HFF-Myc (cell line): ENCODE measurements at regions not wholly inside any gene's neighbourhood (a gene's known extent, or its start where the extent isn't known, plus 50 kb on each side); places are given as distances from the start of the nearest gene placed in this dataset.

Experiments
- DNase-seq: peaks from one replicate; pipeline ENCODE4 v3.0.0-alpha.2; 2011; ENCODE audit warnings: low read depth; ENCODE audit errors: extremely low read depth
- H3K4me3 ChIP-seq: replicated peaks from 2 replicates; pipeline ENCODE4 v1.5.1; 2011; ENCODE audit warnings: low read depth, mild to moderate bottlenecking, control low read depth, low read length
- CTCF ChIP-seq: IDR thresholded peaks from 2 replicates; pipeline ENCODE4 v1.5.1; 2012; ENCODE audit warnings: mild to moderate bottlenecking, low read depth, low read length, control low read depth; ENCODE audit errors: missing control alignments

DNA sequence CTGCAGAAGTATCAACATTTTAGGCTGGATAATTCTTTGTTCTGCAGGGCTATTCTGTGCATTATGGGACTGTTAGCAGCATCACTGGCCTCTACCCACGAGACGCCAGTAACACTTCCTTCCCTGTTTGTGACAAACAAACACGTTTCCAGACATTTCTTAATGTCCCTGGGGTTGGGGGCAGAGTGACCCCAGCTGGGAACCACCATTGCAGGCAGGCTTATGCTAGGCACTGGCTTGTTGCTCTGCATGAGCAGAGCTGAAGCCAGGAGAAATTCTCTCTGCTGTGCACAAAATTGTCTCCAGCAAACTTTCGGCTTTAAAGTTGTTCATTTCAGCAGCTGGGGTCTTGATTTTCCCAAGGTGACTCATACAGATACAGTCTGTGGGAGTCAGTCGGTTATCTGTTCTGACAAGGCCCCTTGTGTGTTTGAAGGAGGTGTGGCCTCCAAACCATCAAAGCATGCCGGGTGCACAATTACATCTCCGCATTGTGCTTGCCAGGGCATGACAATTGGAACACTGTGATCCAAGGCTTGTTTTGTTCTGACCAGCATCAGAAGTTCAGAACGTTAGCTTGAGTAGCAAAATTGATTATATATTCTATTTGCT is 156.4 kb upstream of the BOD1L1 start:
- TF ChIP-seq CTCF: no peak
- DNase-seq: no peak
- H3K4me3 ChIP-seq: no peak overlapping the region

GRCh38 chr4:13793020-13793710 is 165.6 kb upstream of the BOD1L1 start:
- H3K4me3 ChIP-seq: no peak overlapping the region
- no peak for DNase-seq
- no peak for TF ChIP-seq CTCF

- no peak for DNase-seq
- no peak for TF ChIP-seq CTCF
- no peak overlapping the region for H3K4me3 ChIP-seq
Measured at GRCh38 chr4:13794819-13795565, 167.5 kb upstream of the BOD1L1 start.

DNA sequence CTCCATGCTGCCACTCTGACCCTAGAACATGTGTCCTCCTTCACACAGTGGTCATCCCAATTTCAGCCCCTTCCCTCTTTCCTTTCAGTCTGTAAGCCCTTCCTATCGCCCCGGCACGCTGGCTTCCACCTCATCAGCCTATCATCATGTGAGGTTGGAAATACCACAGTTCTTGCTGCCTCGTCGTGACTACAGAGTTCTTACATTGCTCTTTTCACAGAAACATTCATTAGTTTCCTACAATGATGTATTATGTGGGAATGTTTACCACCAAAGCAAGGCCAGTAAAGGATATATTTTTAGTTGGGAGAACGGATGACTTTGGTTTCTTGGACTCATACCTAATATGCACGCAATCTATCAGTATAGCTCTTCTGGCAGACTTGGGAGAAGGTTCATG is 169.5 kb upstream of the BOD1L1 start:
- DNase-seq: no peak
- no peak for TF ChIP-seq CTCF

GRCh38 chr4:13815231-13815630 is 187.7 kb upstream of the BOD1L1 start:
- H3K4me3 ChIP-seq: no peak overlapping the region
- no peak for TF ChIP-seq CTCF
- DNase-seq: no peak

More for the DNA sequence above, 169.5 kb upstream of the BOD1L1 start:
- H3K4me3 ChIP-seq: no peak overlapping the region

DNA sequence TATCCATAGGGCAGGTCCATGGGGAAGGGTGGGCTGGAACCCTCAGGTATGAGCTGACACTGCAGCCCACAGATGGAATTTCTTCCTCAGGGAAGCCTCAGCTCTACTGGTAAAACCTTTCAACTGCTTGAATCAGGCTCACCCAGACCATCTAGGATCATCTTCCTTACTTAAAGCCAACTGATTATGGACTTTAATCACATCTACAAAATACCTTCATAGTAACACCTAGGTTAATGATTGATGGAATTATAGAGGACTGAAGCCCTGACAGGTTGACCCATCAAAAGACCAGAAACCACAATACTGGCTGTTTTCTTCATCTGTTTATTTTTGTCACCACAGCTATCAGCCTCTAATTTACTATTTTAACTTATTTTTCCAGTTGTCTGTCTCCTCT is 188.9 kb upstream of the BOD1L1 start:
- TF ChIP-seq CTCF: no peak
- DNase-seq: no peak
- H3K4me3 ChIP-seq: no peak overlapping the region
